ENCODE measurements at regions not wholly inside any gene's neighbourhood (a gene's known extent, or its start where the extent isn't known, plus 50 kb on each side); places are given as distances from the start of the nearest gene placed in this dataset.

DNA sequence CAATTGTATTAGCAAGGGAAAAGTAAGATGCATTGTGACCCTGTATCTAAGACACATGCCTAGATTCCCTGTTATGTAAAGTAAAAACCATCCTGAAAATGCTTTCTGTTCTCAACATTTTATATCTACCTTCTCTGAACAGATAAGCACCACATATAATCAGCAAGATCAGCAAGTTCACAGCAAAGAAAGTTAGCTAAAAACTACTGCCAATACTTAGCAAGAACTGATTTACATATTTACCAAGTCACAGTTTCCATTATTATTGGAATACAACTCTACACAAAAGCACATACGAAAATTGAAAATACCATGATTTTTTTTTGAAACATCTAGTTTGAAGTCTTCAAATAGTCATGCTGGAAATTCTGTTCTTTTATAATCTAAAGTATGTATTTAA is 1118.1 kb downstream of the TAF11L14 start:
- Histone ChIP-seq H3K9me3 (replicated peaks) (peaks cover 6% of the 10 kb centered on the region), H3K27ac (replicated peaks) (no peak overlapping the region), H3K36me3 (no peaks in the 10 kb centered on the region), H3K4me3 (no peak overlapping the region), H3K4me1 (no peaks in the 10 kb centered on the region), H3K27me3 (ENCODE audit: low read depth) (no peaks in the 10 kb centered on the region)
- intact Hi-C loops (cut with micrococcal nuclease), result no loop called here
- DNase-seq, result no peak
- TF ChIP-seq CTCF (IDR thresholded peaks at IDR 0.05; ENCODE audit: borderline replicate concordance), result no peak

DNA sequence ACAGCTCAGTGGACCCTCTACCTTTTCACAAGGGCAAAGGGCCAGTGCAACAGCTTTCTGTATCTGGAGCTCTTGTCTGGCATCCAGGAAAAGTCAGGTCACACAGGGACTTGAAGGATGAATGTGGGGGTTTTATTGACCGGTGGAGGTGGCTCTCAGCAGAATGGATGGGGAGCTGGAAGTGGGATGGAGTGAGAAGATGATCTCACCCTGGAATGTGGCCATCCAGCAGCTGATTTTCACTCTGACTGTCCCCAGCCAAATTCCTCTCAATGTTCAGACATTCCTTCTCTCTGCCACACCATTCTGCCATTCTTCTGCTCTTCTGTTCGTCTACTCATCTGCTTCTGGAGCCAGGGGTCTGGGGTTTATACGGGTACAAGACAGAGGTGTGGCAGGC is 1119.9 kb downstream of the TAF11L14 start:
- TF ChIP-seq CTCF (IDR thresholded peaks at IDR 0.05; ENCODE audit: borderline replicate concordance), result no peak
- no peaks in the 10 kb centered on the region for H3K9me3 ChIP-seq (replicated peaks)
- H3K36me3 ChIP-seq, result no peaks in the 10 kb centered on the region
- H3K4me1 ChIP-seq, result no peaks in the 10 kb centered on the region
- no peak overlapping the region for H3K4me3 ChIP-seq
- no peaks in the 10 kb centered on the region for H3K27me3 ChIP-seq (ENCODE audit: low read depth)
- no peak overlapping the region for H3K27ac ChIP-seq (replicated peaks)
- no peak for DNase-seq
- intact Hi-C loops (cut with micrococcal nuclease), result no loop called here

DNA sequence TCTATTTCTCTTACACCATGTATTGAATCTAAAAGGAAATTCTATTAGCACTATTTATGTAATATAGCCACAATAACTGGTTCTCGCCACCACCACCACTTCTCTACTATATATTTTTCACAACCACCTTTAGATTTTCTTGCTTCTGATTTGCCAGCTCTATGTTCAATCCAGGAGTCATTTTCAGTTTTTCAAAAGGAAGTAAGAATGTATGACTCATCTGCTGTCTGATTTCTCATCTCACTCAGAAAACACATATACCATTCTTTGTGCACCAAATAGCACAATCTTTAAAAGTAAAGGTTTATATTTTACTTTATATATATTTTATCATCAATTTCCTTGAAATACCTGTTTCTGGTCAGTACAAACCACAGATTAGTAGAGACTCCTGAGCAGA is 1127.5 kb downstream of the TAF11L14 start:
- Histone ChIP-seq H3K9me3 (replicated peaks) (no peaks in the 10 kb centered on the region), H3K27ac (replicated peaks) (no peak overlapping the region), H3K27me3 (ENCODE audit: low read depth) (no peaks in the 10 kb centered on the region), H3K4me1 (no peaks in the 10 kb centered on the region), H3K36me3 (no peaks in the 10 kb centered on the region), H3K4me3 (no peak overlapping the region)
- intact Hi-C loops (cut with micrococcal nuclease), result no loop called here
- no peak for DNase-seq
- TF ChIP-seq CTCF (IDR thresholded peaks at IDR 0.05; ENCODE audit: borderline replicate concordance), result no peak

GRCh38 chr5:18764161-18764560 is 1129.9 kb downstream of the TAF11L14 start:
- no peak for TF ChIP-seq CTCF (IDR thresholded peaks at IDR 0.05; ENCODE audit: borderline replicate concordance)
- no peaks in the 10 kb centered on the region for H3K27me3 ChIP-seq (ENCODE audit: low read depth)

DNA sequence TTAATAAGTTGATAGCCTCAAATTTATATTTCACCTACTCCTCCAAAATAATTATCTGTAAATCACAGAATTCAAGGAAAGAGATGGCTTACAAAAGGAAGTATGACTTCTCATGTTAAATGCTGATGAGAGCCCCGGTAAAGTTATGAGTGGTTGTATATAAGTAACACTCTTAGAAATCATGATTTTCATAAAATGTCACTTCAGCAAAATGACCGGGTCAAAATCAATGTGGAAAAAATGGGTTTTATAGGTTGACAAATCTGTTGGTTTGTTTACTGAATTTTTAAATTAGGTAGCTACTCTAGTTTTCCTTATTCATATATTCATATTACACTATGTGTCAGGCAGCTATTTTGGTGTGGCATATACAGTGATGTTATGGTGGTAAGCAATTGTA is 1131.0 kb downstream of the TAF11L14 start:
- H3K27ac ChIP-seq (replicated peaks), result no peak overlapping the region
- no peak overlapping the region for H3K4me3 ChIP-seq
- no peaks in the 10 kb centered on the region for H3K27me3 ChIP-seq (ENCODE audit: low read depth)
- intact Hi-C loops (cut with micrococcal nuclease), result no loop called here
- no peaks in the 10 kb centered on the region for H3K4me1 ChIP-seq
- no peaks in the 10 kb centered on the region for H3K36me3 ChIP-seq
- TF ChIP-seq CTCF (IDR thresholded peaks at IDR 0.05; ENCODE audit: borderline replicate concordance), result no peak
- no peaks in the 10 kb centered on the region for H3K9me3 ChIP-seq (replicated peaks)
- no peak for DNase-seq

More at GRCh38 chr5:18764161-18764560, 1129.9 kb downstream of the TAF11L14 start:
- no peak overlapping the region for H3K27ac ChIP-seq (replicated peaks)
- no peaks in the 10 kb centered on the region for H3K4me1 ChIP-seq
- intact Hi-C loops (cut with micrococcal nuclease), result no loop called here
- DNase-seq, result no peak
- no peaks in the 10 kb centered on the region for H3K36me3 ChIP-seq
- no peaks in the 10 kb centered on the region for H3K9me3 ChIP-seq (replicated peaks)
- H3K4me3 ChIP-seq, result no peak overlapping the region

DNA sequence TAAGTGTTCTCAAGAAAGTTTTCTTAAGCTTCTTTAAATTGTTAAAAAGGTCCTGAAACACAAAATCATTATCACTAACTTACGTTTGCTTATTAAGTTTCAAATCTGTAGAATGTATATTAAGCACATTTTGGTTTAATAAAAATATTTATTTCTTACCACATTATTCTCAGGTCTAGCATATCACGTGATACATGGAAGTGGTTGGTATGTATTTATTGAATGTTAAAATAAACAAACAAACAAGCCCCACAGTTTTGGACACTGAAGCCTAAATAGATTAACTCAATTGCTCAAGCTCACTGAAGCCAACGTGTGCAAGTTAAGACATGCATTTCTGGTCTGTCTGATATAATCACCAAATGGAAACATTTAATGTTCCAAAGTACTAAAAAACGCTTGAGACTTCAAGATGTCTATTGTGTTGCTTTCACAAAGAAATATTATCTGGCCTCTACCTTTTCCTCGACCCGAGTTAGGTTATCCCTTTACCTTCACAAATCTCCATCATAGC is 1136.9 kb downstream of the TAF11L14 start:
- no peak for DNase-seq
- H3K27ac ChIP-seq (replicated peaks), result no peak overlapping the region
- intact Hi-C loops (cut with micrococcal nuclease), result no loop called here
- no peaks in the 10 kb centered on the region for H3K9me3 ChIP-seq (replicated peaks)
- no peaks in the 10 kb centered on the region for H3K27me3 ChIP-seq (ENCODE audit: low read depth)
- no peak overlapping the region for H3K4me3 ChIP-seq
- H3K36me3 ChIP-seq, result no peaks in the 10 kb centered on the region
- no peaks in the 10 kb centered on the region for H3K4me1 ChIP-seq
- no peak for TF ChIP-seq CTCF (IDR thresholded peaks at IDR 0.05; ENCODE audit: borderline replicate concordance)

All from left ventricle myocardium inferior (tissue), 1 donor.